ENCODE measurements at regions not wholly inside any gene's neighbourhood (a gene's known extent, or its start where the extent isn't known, plus 50 kb on each side); places are given as distances from the start of the nearest gene placed in this dataset.

GRCh38 chr9:1129382-1129781 is 79.2 kb downstream of the DMRT2 start:
- H3K4me3 ChIP-seq (replicated peaks in 1 of 3; ENCODE audit: insufficient read depth in 1 of 3, low read depth in 1 of 3, low read length in 3 of 3): no peak overlapping the region
- BruUV-seq (replicated peaks): no TSS peak
- TF ChIP-seq MYC (IDR thresholded peaks at IDR 0.05; ENCODE audit: low read depth, low read length) (no peak), GATA2 (IDR thresholded peaks at IDR 0.05; ENCODE audit: insufficient read depth, insufficient read length, low read depth, low read length) (no peak)
- H3K9me3 ChIP-seq (replicated peaks; ENCODE audit: control insufficient read depth, insufficient read depth, low read length): no peaks in the 10 kb centered on the region
- H2AFZ ChIP-seq (ENCODE audit: low read depth, low read length): no peak overlapping the region
- ChIA-PET POLR2A (no interaction called here), CTCF (no interaction called here)
- no peak overlapping the region for H3K27ac ChIP-seq (ENCODE audit: insufficient read depth, low read depth, low read length)
- H3K36me3 ChIP-seq (ENCODE audit: control insufficient read depth in 2 of 2, extremely low read depth in 1 of 2, insufficient read depth in 2 of 2, low read length in 2 of 2): no peaks in the 10 kb centered on the region
- H3K4me1 ChIP-seq (ENCODE audit: control insufficient read depth, extremely low read depth, insufficient read depth, low read length): no peaks in the 10 kb centered on the region
- no peak overlapping the region for H3K4me2 ChIP-seq (ENCODE audit: insufficient read depth, low read length)
- intact Hi-C loops (cut with micrococcal nuclease) (no loop called here), dilution Hi-C loops (cut with MboI; ENCODE audit: extremely low pct_ligation_motif_present, low sequenced_read_pairs) (no loop called here)
- DNase-seq (ENCODE audit: low read depth, low spot score) (no peak), FAIRE-seq (no peak)
- no peak overlapping the region for H3K9ac ChIP-seq (replicated peaks; ENCODE audit: extremely low read depth, insufficient read depth, low read length)
- H3K79me2 ChIP-seq (ENCODE audit: control insufficient read depth, insufficient read depth, low read length): no peaks in the 10 kb centered on the region
- no peaks in the 10 kb centered on the region for H3K27me3 ChIP-seq (ENCODE audit: control insufficient read depth in 2 of 2, insufficient read depth in 2 of 2, low read length in 2 of 2)
- no peaks in the 10 kb centered on the region for H3K9me1 ChIP-seq (replicated peaks; ENCODE audit: control insufficient read depth, extremely low read depth, insufficient read depth, low read length)
- no peaks in the 10 kb centered on the region for H4K20me1 ChIP-seq (replicated peaks; ENCODE audit: control insufficient read depth, extremely low read depth, insufficient read depth, low read length)

- ChIA-PET POLR2A (no interaction called here), CTCF (no interaction called here)
- TF ChIP-seq EZH2 (IDR thresholded peaks at IDR 0.05; ENCODE audit: borderline replicate concordance, low read depth, low read length, severe bottlenecking) (no peak), GATA2 (IDR thresholded peaks at IDR 0.05; ENCODE audit: insufficient read depth, insufficient read length, low read depth, low read length) (no peak), POLR2A (IDR thresholded peaks at IDR 0.05; ENCODE audit: low read depth, low read length) (no peak), MAX (IDR thresholded peaks at IDR 0.05; ENCODE audit: insufficient read depth, insufficient read length) (no peak), MYC (IDR thresholded peaks at IDR 0.05; ENCODE audit: low read depth, low read length) (no peak), FOS (IDR thresholded peaks at IDR 0.05; ENCODE audit: borderline replicate concordance, insufficient read depth, low read length) (no peak), POLR2AphosphoS5 (IDR thresholded peaks at IDR 0.05; ENCODE audit: insufficient read depth, low read depth, low read length) (no peak)
- no peaks in the 10 kb centered on the region for H3K27me3 ChIP-seq (ENCODE audit: control insufficient read depth in 2 of 2, insufficient read depth in 2 of 2, low read length in 2 of 2)
- H3K27ac ChIP-seq (ENCODE audit: insufficient read depth, low read depth, low read length): no peak overlapping the region
- H2AFZ ChIP-seq (ENCODE audit: low read depth, low read length): no peak overlapping the region
- DNase-seq (ENCODE audit: low read depth, low spot score) (no peak), FAIRE-seq (no peak)
- no peaks in the 10 kb centered on the region for H3K36me3 ChIP-seq (ENCODE audit: control insufficient read depth in 2 of 2, extremely low read depth in 1 of 2, insufficient read depth in 2 of 2, low read length in 2 of 2)
- no peaks in the 10 kb centered on the region for H3K9me1 ChIP-seq (replicated peaks; ENCODE audit: control insufficient read depth, extremely low read depth, insufficient read depth, low read length)
- no peaks in the 10 kb centered on the region for H3K4me1 ChIP-seq (ENCODE audit: control insufficient read depth, extremely low read depth, insufficient read depth, low read length)
- dilution Hi-C loops (cut with MboI; ENCODE audit: extremely low pct_ligation_motif_present, low sequenced_read_pairs): no loop called here
- no peaks in the 10 kb centered on the region for H3K79me2 ChIP-seq (ENCODE audit: control insufficient read depth, insufficient read depth, low read length)
- H3K9me3 ChIP-seq (replicated peaks; ENCODE audit: control insufficient read depth, insufficient read depth, low read length): peaks cover 6% of the 10 kb centered on the region
- H3K4me2 ChIP-seq (ENCODE audit: insufficient read depth, low read length): no peak overlapping the region
- no peaks in the 10 kb centered on the region for H4K20me1 ChIP-seq (replicated peaks; ENCODE audit: control insufficient read depth, extremely low read depth, insufficient read depth, low read length)
- no peak overlapping the region for H3K4me3 ChIP-seq (replicated peaks in 1 of 3; ENCODE audit: insufficient read depth in 1 of 3, low read depth in 1 of 3, low read length in 3 of 3)
- no peak overlapping the region for H3K9ac ChIP-seq (replicated peaks; ENCODE audit: extremely low read depth, insufficient read depth, low read length)
- no TSS peak for BruUV-seq (replicated peaks)
- intact Hi-C loops (cut with micrococcal nuclease): no loop called here
Measured at GRCh38 chr9:1140057-1140456, 89.9 kb downstream of the DMRT2 start.

All from endothelial cell of umbilical vein (primary cell).